Central memory CD4-positive, alpha-beta T cell (primary cell): ENCODE measurements at regions not wholly inside any gene's neighbourhood (a gene's known extent, or its start where the extent isn't known, plus 50 kb on each side); places are given as distances from the start of the nearest gene placed in this dataset.

Experiments
- DNase-seq: peaks from one replicate; pipeline ENCODE4 v3.0.0; 2022

- no peak for DNase-seq
These were observed 335.6 kb upstream of the SALL3 start for GRCh38 chr18:78643981-78644380.

GRCh38 chr18:78645216-78645615 is 334.4 kb upstream of the SALL3 start:
- no peak for DNase-seq

GRCh38 chr18:78647018-78647417 is 332.6 kb upstream of the SALL3 start:
- no peak for DNase-seq

- no peak for DNase-seq
These were observed 330.2 kb upstream of the SALL3 start for GRCh38 chr18:78649421-78649820.

- DNase-seq: no peak
These were observed 328.7 kb upstream of the SALL3 start for GRCh38 chr18:78650926-78651325.

GRCh38 chr18:78652001-78652545 is 327.5 kb upstream of the SALL3 start:
- no peak for DNase-seq

- DNase-seq: no peak
These were observed 323.7 kb upstream of the SALL3 start for GRCh38 chr18:78655921-78656320.

- no peak for DNase-seq
These were observed 323.2 kb upstream of the SALL3 start for GRCh38 chr18:78656346-78656925.

- no peak for DNase-seq
These were observed 321.1 kb upstream of the SALL3 start for GRCh38 chr18:78658531-78658930.

GRCh38 chr18:78659057-78659456 is 320.6 kb upstream of the SALL3 start:
- no peak for DNase-seq

- no peak for DNase-seq
These were observed 319.9 kb upstream of the SALL3 start for GRCh38 chr18:78659748-78660147.

GRCh38 chr18:78660311-78660710 is 319.3 kb upstream of the SALL3 start:
- DNase-seq: no peak

- DNase-seq: no peak
These were observed 318.3 kb upstream of the SALL3 start for GRCh38 chr18:78661316-78661715.

GRCh38 chr18:78662879-78663278 is 316.7 kb upstream of the SALL3 start:
- no peak for DNase-seq

GRCh38 chr18:78664048-78664447 is 315.6 kb upstream of the SALL3 start:
- DNase-seq: no peak

- DNase-seq: no peak
These were observed 314.8 kb upstream of the SALL3 start for GRCh38 chr18:78664848-78665247.

- no peak for DNase-seq
These were observed 314.0 kb upstream of the SALL3 start for GRCh38 chr18:78665644-78666043.

GRCh38 chr18:78666666-78667335 is 312.8 kb upstream of the SALL3 start:
- no peak for DNase-seq

GRCh38 chr18:78670778-78671391 is 308.7 kb upstream of the SALL3 start:
- DNase-seq: no peak

GRCh38 chr18:78671551-78671950 is 308.1 kb upstream of the SALL3 start:
- DNase-seq: no peak

GRCh38 chr18:78672862-78673446 is 306.7 kb upstream of the SALL3 start:
- DNase-seq: no peak

- DNase-seq: no peak
These were observed 305.9 kb upstream of the SALL3 start for GRCh38 chr18:78673516-78674321.

GRCh38 chr18:78675231-78675630 is 304.4 kb upstream of the SALL3 start:
- DNase-seq: no peak
